GM23248 (cell line): ENCODE measurements at regions not wholly inside any gene's neighbourhood (a gene's known extent, or its start where the extent isn't known, plus 50 kb on each side); places are given as distances from the start of the nearest gene placed in this dataset.

Experiments
- EZH2 ChIP-seq: fragments of 200-600 bp; sonication (generic); IDR thresholded peaks from 2 replicates; pipeline ENCODE4 v1.6.1; 2018; ENCODE audit warnings: antibody characterized with exemption, mild to moderate bottlenecking; ENCODE audit not compliant: insufficient read depth, poor library complexity, severe bottlenecking
- EZH2phosphoT487 ChIP-seq: fragments of 200-600 bp; sonication (generic); IDR thresholded peaks from 2 replicates; pipeline ENCODE4 v1.6.1; 2018; ENCODE audit warnings: antibody characterized with exemption, moderate library complexity, mild to moderate bottlenecking, low read depth; ENCODE audit not compliant: insufficient read depth

- no peak for TF ChIP-seq EZH2phosphoT487
- no peak for TF ChIP-seq EZH2
Observed at GRCh38 chr1:58997637-58998036, 213.8 kb upstream of the JUN start.
